PFSK-1 (cell line): ENCODE measurements at regions not wholly inside any gene's neighbourhood (a gene's known extent, or its start where the extent isn't known, plus 50 kb on each side); places are given as distances from the start of the nearest gene placed in this dataset.

Source experiments
- FOXP2 ChIP-seq: optimal IDR thresholded peaks from 2 replicates; pipeline ENCODE3; 2011; ENCODE audit warnings: borderline replicate concordance, control low read depth, inconsistent platforms; ENCODE audit not compliant: insufficient read depth; ENCODE audit errors: extremely low read length, extremely low read depth
- POLR2AphosphoS5 ChIP-seq: IDR thresholded peaks from 2 replicates; pipeline ENCODE4 v1.6.1; 2012; ENCODE audit warnings: low read depth, mild to moderate bottlenecking, control low read depth, low read length, moderate library complexity
- SIN3A ChIP-seq: IDR thresholded peaks from 2 replicates; pipeline ENCODE4 v1.6.1; 2012; ENCODE audit warnings: mild to moderate bottlenecking, low read length, moderate library complexity, borderline replicate concordance; ENCODE audit not compliant: insufficient read depth
- TAF1 ChIP-seq: IDR thresholded peaks from 2 replicates; pipeline ENCODE4 v1.6.1; 2012; ENCODE audit warnings: low read length, control low read depth, borderline replicate concordance; ENCODE audit not compliant: insufficient read depth
- TF ChIP-seq, protein P1 (sequence below), 2 experiments: IDR thresholded peaks; 2 replicates each; pipeline versions ENCODE4 v1.6.1 to v1.8.0; 2011 to 2012; ENCODE audit warnings: low read depth in 2 of 2, low read length in 2 of 2, control low read depth in 1 of 2, inconsistent platforms in 1 of 2, mild to moderate bottlenecking in 1 of 2, moderate library complexity in 1 of 2; ENCODE audit not compliant: insufficient read depth in 1 of 2

DNA sequence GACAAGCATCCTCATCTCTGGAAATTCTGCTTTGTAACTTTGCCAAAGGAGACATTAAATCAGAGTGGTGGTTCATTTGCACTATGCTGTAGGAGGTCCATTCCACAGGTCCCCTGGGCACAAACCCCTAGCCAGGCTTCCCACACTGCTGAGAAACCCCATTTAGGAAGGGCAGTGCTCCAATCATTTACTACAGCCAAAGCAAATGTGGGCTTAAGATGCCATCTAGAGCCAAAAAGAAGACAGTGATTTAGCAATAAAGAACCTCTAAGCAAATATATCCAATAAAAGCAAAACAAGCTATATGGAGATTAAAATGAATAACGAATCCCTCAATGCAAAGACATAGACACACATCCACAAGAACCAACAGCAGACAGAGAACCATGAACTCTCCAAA, 129.0 kb upstream of the ALDH1B1 start:
- no peak for TF ChIP-seq TAF1
- TF ChIP-seq POLR2AphosphoS5, result no peak
- no peak for TF ChIP-seq SIN3A
- TF ChIP-seq, protein P1, sequence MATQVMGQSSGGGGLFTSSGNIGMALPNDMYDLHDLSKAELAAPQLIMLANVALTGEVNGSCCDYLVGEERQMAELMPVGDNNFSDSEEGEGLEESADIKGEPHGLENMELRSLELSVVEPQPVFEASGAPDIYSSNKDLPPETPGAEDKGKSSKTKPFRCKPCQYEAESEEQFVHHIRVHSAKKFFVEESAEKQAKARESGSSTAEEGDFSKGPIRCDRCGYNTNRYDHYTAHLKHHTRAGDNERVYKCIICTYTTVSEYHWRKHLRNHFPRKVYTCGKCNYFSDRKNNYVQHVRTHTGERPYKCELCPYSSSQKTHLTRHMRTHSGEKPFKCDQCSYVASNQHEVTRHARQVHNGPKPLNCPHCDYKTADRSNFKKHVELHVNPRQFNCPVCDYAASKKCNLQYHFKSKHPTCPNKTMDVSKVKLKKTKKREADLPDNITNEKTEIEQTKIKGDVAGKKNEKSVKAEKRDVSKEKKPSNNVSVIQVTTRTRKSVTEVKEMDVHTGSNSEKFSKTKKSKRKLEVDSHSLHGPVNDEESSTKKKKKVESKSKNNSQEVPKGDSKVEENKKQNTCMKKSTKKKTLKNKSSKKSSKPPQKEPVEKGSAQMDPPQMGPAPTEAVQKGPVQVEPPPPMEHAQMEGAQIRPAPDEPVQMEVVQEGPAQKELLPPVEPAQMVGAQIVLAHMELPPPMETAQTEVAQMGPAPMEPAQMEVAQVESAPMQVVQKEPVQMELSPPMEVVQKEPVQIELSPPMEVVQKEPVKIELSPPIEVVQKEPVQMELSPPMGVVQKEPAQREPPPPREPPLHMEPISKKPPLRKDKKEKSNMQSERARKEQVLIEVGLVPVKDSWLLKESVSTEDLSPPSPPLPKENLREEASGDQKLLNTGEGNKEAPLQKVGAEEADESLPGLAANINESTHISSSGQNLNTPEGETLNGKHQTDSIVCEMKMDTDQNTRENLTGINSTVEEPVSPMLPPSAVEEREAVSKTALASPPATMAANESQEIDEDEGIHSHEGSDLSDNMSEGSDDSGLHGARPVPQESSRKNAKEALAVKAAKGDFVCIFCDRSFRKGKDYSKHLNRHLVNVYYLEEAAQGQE (IDR thresholded peaks at IDR 0.05; ENCODE audit: insufficient read depth in 1 of 2, low read depth in 2 of 2, low read length in 2 of 2), result no peak
- no peak for TF ChIP-seq FOXP2

DNA sequence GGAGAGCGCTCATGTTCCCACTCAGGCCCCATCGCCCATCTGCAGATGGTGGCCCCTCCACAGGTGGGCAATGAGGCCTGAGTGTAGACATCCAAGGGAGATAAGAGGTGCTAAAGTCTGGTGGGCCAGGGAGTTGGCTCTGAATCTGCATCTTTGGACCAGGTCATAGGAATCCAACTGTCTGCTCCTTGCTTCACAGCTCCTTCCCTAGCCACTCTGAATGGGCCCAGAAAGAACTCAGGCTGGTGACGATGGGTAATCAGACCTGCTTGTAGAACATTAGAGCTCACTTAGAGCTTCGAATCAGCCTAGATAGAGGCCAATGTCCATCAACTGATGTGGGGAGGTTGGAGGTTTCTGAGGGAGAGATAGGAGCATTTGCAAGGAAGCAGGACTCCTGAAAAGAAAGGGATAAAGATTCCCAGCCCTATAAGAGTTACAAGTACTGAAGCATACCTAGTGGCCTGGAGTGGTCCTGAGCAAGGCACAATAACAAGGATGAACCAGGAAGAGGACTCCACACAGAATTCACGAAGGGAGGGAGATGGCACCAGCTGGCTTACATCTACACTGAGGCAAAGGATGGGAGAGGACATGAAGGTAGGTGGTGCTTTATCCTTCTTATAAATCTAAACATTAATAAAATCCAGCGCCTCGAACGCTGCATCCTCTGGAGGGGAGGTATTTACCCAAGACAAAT, 132.8 kb upstream of the ALDH1B1 start:
- TF ChIP-seq, protein P1 (IDR thresholded peaks at IDR 0.05; ENCODE audit: insufficient read depth in 1 of 2, low read depth in 2 of 2, low read length in 2 of 2), result no peak
- TF ChIP-seq FOXP2 (no peak), POLR2AphosphoS5 (no peak), SIN3A (no peak), TAF1 (no peak)

DNA sequence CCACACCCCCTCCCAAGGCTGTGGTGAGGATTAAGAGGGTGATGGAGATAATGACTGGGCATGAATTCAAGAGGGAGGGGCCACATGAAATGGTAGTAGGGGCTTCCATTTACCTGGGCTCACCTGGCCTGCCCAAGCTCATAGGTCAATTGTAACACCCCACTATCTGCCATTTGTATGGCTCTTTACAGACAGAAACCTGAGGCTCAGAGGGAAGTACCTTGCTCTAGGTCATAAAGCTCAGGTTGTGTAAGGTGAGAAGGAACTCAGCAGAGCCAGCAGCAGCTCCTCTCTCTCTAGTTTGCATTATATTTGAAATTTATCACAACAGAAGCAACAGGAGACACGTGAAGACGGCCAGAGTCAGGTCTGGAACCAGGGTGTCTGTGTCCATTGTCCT, 133.4 kb upstream of the ALDH1B1 start:
- no peak for TF ChIP-seq SIN3A
- TF ChIP-seq TAF1, result no peak
- TF ChIP-seq POLR2AphosphoS5, result no peak
- TF ChIP-seq, protein P1 (IDR thresholded peaks at IDR 0.05; ENCODE audit: insufficient read depth in 1 of 2, low read depth in 2 of 2, low read length in 2 of 2), result no peak
- no peak for TF ChIP-seq FOXP2

DNA sequence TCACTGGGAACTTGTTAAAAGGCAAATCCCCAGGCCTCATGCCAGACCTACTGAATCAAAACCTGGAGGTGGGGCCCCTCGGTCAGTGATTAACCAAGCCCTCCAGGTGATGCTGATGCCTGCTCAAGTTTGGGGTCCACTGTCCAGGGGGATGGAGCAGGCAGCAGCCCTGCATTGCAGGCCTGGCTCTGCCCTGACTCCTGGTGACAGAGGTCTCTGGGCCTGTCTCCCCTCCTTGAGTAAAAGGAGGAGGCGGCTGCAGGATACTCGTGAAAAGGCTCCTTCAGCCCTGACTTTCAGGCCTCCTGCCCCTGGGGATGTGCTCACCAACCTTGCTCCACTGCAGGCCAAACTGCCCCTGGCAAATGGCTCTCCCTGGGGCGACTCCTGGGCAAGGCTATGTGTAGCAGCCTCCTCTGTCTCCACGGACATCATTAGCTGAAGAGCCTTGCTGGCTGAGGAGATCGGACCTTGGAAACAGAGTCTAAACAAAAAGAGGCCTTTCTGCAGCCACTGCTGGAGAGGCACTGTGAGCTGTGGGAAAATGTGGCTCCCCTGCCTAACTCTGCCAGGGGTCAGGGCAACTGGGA, 134.8 kb upstream of the ALDH1B1 start:
- TF ChIP-seq POLR2AphosphoS5 (no peak), SIN3A (no peak), TAF1 (no peak), FOXP2 (no peak)
- TF ChIP-seq, protein P1 (IDR thresholded peaks at IDR 0.05; ENCODE audit: insufficient read depth in 1 of 2, low read depth in 2 of 2, low read length in 2 of 2), result no peak
